ENCODE measurements at regions not wholly inside any gene's neighbourhood (a gene's known extent, or its start where the extent isn't known, plus 50 kb on each side); places are given as distances from the start of the nearest gene placed in this dataset.

GRCh38 chr11:96778272-96778671 lies 388.5 kb downstream of the JRKL start:
- CTCF ChIA-PET = no interaction called here
- POLR2A ChIA-PET (ENCODE audit: unreplicated experiment) = no interaction called here
- ATAC-seq (ENCODE audit: low read depth) = no peak

More at GRCh38 chr11:96778272-96778671, 388.5 kb downstream of the JRKL start:
- H3K4me3 ChIP-seq (ENCODE audit: insufficient read depth, low read depth, low read length) = no peak overlapping the region
- no peaks in the 10 kb centered on the region for H4K20me1 ChIP-seq (ENCODE audit: insufficient read depth, low read length)
- no peak overlapping the region for H3K4ac ChIP-seq (ENCODE audit: low read depth, low read length)
- H3K79me1 ChIP-seq (ENCODE audit: low read depth in 1 of 2, low read length in 2 of 2) = no peaks in the 10 kb centered on the region
- DNase-seq = no peak
- H3K9me3 ChIP-seq (ENCODE audit: control insufficient read depth, insufficient read depth, low read length) = no peaks in the 10 kb centered on the region
- no peak overlapping the region for H2BK15ac ChIP-seq (ENCODE audit: low read depth, low read length)
- no peaks in the 10 kb centered on the region for H3K9me1 ChIP-seq (ENCODE audit: insufficient read depth, low read length)
- H3K27me3 ChIP-seq (ENCODE audit: control insufficient read depth, insufficient read depth, low read length) = no peaks in the 10 kb centered on the region
- H2AK9ac ChIP-seq (replicated peaks; ENCODE audit: low read depth, low read length, poor library complexity) = no peak overlapping the region
- BruUV-seq (replicated peaks) = no TSS peak
- H3K9ac ChIP-seq (ENCODE audit: low read depth, low read length) = no peak overlapping the region
- H3K4me2 ChIP-seq (ENCODE audit: low read depth, low read length) = no peak overlapping the region
- no peak overlapping the region for H4K5ac ChIP-seq (ENCODE audit: low read depth, low read length)
- H2BK20ac ChIP-seq (ENCODE audit: low read depth, low read length) = no peak overlapping the region
- H4K91ac ChIP-seq (ENCODE audit: insufficient read depth, low read depth, low read length) = no peak overlapping the region
- H2BK5ac ChIP-seq (ENCODE audit: low read depth, low read length, poor library complexity, severe bottlenecking) = no peak overlapping the region
- no peaks in the 10 kb centered on the region for H3K4me1 ChIP-seq (ENCODE audit: control insufficient read depth, insufficient read depth, low read length)
- H3K14ac ChIP-seq (replicated peaks; ENCODE audit: low read depth, low read length) = no peak overlapping the region
- no peak overlapping the region for H4K8ac ChIP-seq (ENCODE audit: low read depth in 2 of 2, low read length in 2 of 2)
- H2AFZ ChIP-seq (replicated peaks; ENCODE audit: low read length, poor library complexity) = no peak overlapping the region
- no peak overlapping the region for H3K56ac ChIP-seq (ENCODE audit: extremely low read depth, insufficient read depth, low read length)
- H2AK5ac ChIP-seq (ENCODE audit: low read depth, low read length) = no peak overlapping the region
- H3K23ac ChIP-seq (ENCODE audit: low read depth, low read length) = no peak overlapping the region
- in situ Hi-C loops (cut with MboI; ENCODE audit: low sequenced_read_pairs) = no loop called here
- intact Hi-C loops (cut with micrococcal nuclease) = no loop called here
- TF ChIP-seq RFX5 (IDR thresholded peaks at IDR 0.05; ENCODE audit: low read depth, low read length) (no peak), CEBPB (IDR thresholded peaks at IDR 0.05; ENCODE audit: low read depth, low read length) (no peak), NFE2L2 (IDR thresholded peaks at IDR 0.05; ENCODE audit: low read depth, low read length) (no peak), FOS (IDR thresholded peaks at IDR 0.05; ENCODE audit: low read depth, low read length) (no peak), MAFK (IDR thresholded peaks at IDR 0.05; ENCODE audit: low read depth, low read length) (no peak), RCOR1 (IDR thresholded peaks at IDR 0.05; ENCODE audit: insufficient replicate concordance, low read length) (no peak)
- H3K27ac ChIP-seq (ENCODE audit: insufficient read depth, low read length) = no peak overlapping the region
- H3K36me3 ChIP-seq (ENCODE audit: control insufficient read depth, insufficient read depth, low read length) = no peaks in the 10 kb centered on the region
- no peak overlapping the region for H2BK120ac ChIP-seq (ENCODE audit: low read depth, low read length)
- H3K18ac ChIP-seq (ENCODE audit: low read depth, low read length) = no peak overlapping the region
- dilution Hi-C loops (cut with HindIII; ENCODE audit: low sequenced_read_pairs, unreplicated experiment) = no loop called here

All from IMR-90 (cell line).